ENCODE measurements at regions not wholly inside any gene's neighbourhood (a gene's known extent, or its start where the extent isn't known, plus 50 kb on each side); places are given as distances from the start of the nearest gene placed in this dataset.
"Not testable (repeated sequence)": the region's sequence is repeated elsewhere in the genome, so short reads cannot be mapped to it uniquely, and the experiment has no call there.

GRCh38 chrX:79462458-79462857 is 95.3 kb upstream of the ITM2A start:
- DNase-seq (ENCODE audit: low spot score): no peak
- no peaks in the 10 kb centered on the region for H3K27me3 ChIP-seq (replicated peaks; ENCODE audit: insufficient read depth, low read depth, low read length, poor library complexity)
- BruUV-seq (replicated peaks): no TSS peak
- TF ChIP-seq EZH2 (IDR thresholded peaks at IDR 0.05; ENCODE audit: borderline replicate concordance, low read depth, low read length, poor library complexity, severe bottlenecking) (no peak), CTCF (conservative IDR thresholded peaks at IDR 0.05; ENCODE audit: low read depth, low read length) (no peak)
- H3K4me3 ChIP-seq (ENCODE audit: low read depth, low read length, poor library complexity, severe bottlenecking): no peak overlapping the region
- CTCF ChIA-PET: no interaction called here
- no peaks in the 10 kb centered on the region for H3K4me1 ChIP-seq (ENCODE audit: insufficient read depth, low read length, poor library complexity, severe bottlenecking)
- H3K9me3 ChIP-seq (ENCODE audit: low read depth, low read length, poor library complexity, severe bottlenecking): peaks cover 26% of the 10 kb centered on the region
- H3K36me3 ChIP-seq (ENCODE audit: insufficient read depth, low read length, poor library complexity, severe bottlenecking): no peaks in the 10 kb centered on the region
- POLR2A ChIA-PET (ENCODE audit: low non-redundant PET): no interaction called here
- intact Hi-C loops (cut with micrococcal nuclease; ENCODE audit: unreplicated experiment): no loop called here
- H3K27ac ChIP-seq (ENCODE audit: low read depth, low read length, poor library complexity, severe bottlenecking): no peak overlapping the region

GRCh38 chrX:79456593-79456992 is 89.5 kb upstream of the ITM2A start:
- POLR2A ChIA-PET (ENCODE audit: low non-redundant PET); H3K27ac ChIP-seq (ENCODE audit: low read depth, low read length, poor library complexity, severe bottlenecking); H3K27me3 ChIP-seq (replicated peaks; ENCODE audit: insufficient read depth, low read depth, low read length, poor library complexity); intact Hi-C loops (cut with micrococcal nuclease; ENCODE audit: unreplicated experiment); H3K36me3 ChIP-seq (ENCODE audit: insufficient read depth, low read length, poor library complexity, severe bottlenecking); H3K4me1 ChIP-seq (ENCODE audit: insufficient read depth, low read length, poor library complexity, severe bottlenecking); H3K4me3 ChIP-seq (ENCODE audit: low read depth, low read length, poor library complexity, severe bottlenecking); CTCF ChIA-PET; DNase-seq (ENCODE audit: low spot score); BruUV-seq (replicated peaks): not testable (repeated sequence)
- H3K9me3 ChIP-seq (ENCODE audit: low read depth, low read length, poor library complexity, severe bottlenecking): peaks cover 18% of the 10 kb centered on the region

- POLR2A ChIA-PET (ENCODE audit: low non-redundant PET): no interaction called here
- no TSS peak for BruUV-seq (replicated peaks)
- CTCF ChIA-PET: no interaction called here
- Histone ChIP-seq H3K4me1 (ENCODE audit: insufficient read depth, low read length, poor library complexity, severe bottlenecking) (peaks cover 4% of the 10 kb centered on the region), H3K4me3 (ENCODE audit: low read depth, low read length, poor library complexity, severe bottlenecking) (no peak overlapping the region), H3K27ac (ENCODE audit: low read depth, low read length, poor library complexity, severe bottlenecking) (no peak overlapping the region), H3K27me3 (replicated peaks; ENCODE audit: insufficient read depth, low read depth, low read length, poor library complexity) (no peaks in the 10 kb centered on the region), H3K9me3 (ENCODE audit: low read depth, low read length, poor library complexity, severe bottlenecking) (no peaks in the 10 kb centered on the region), H3K36me3 (ENCODE audit: insufficient read depth, low read length, poor library complexity, severe bottlenecking) (no peaks in the 10 kb centered on the region)
- intact Hi-C loops (cut with micrococcal nuclease; ENCODE audit: unreplicated experiment): no loop called here
- no peak for DNase-seq (ENCODE audit: low spot score)
- TF ChIP-seq EZH2 (IDR thresholded peaks at IDR 0.05; ENCODE audit: borderline replicate concordance, low read depth, low read length, poor library complexity, severe bottlenecking) (no peak), CTCF (conservative IDR thresholded peaks at IDR 0.05; ENCODE audit: low read depth, low read length) (no peak)
Measured at GRCh38 chrX:79452881-79453280, 85.7 kb upstream of the ITM2A start.

- ChIA-PET CTCF (no interaction called here), POLR2A (ENCODE audit: low non-redundant PET) (no interaction called here)
- Histone ChIP-seq H3K9me3 (ENCODE audit: low read depth, low read length, poor library complexity, severe bottlenecking) (no peaks in the 10 kb centered on the region), H3K4me3 (ENCODE audit: low read depth, low read length, poor library complexity, severe bottlenecking) (no peak overlapping the region), H3K36me3 (ENCODE audit: insufficient read depth, low read length, poor library complexity, severe bottlenecking) (no peaks in the 10 kb centered on the region), H3K4me1 (ENCODE audit: insufficient read depth, low read length, poor library complexity, severe bottlenecking) (peaks cover 4% of the 10 kb centered on the region), H3K27me3 (replicated peaks; ENCODE audit: insufficient read depth, low read depth, low read length, poor library complexity) (no peaks in the 10 kb centered on the region), H3K27ac (ENCODE audit: low read depth, low read length, poor library complexity, severe bottlenecking) (no peak overlapping the region)
- TF ChIP-seq EZH2 (IDR thresholded peaks at IDR 0.05; ENCODE audit: borderline replicate concordance, low read depth, low read length, poor library complexity, severe bottlenecking): no peak
- TF ChIP-seq CTCF (conservative IDR thresholded peaks at IDR 0.05; ENCODE audit: low read depth, low read length): no peak
- no TSS peak for BruUV-seq (replicated peaks)
- intact Hi-C loops (cut with micrococcal nuclease; ENCODE audit: unreplicated experiment): loop anchor here (5.0 kb wide), 1 partner anchor 352 kb away; no protein-coding TSS in a partner anchor
- no peak for DNase-seq (ENCODE audit: low spot score)
Measured at GRCh38 chrX:79444694-79445210, 77.6 kb upstream of the ITM2A start.
